ENCODE measurements at regions not wholly inside any gene's neighbourhood (a gene's known extent, or its start where the extent isn't known, plus 50 kb on each side); places are given as distances from the start of the nearest gene placed in this dataset.

DNA sequence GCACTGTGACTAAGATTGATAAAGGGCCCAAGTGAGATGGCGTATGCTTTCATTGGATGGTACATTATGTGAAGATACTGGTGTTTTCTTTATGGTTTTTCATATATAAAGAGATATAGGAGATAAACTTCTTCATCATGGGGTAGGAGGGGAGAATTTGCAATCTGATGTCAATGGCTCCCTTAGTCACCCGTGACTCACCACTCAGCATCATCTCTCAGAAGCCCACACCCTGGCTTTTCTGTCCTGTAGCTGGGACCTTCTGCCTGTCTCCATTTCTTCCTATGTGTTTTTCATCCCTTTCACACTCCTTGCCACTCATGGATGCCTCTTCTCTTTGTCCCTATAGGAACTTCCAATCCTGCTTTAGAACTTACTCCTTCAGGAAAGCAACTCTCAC lies 114.3 kb upstream of the SEMA6D start:
- no peak for DNase-seq

DNA sequence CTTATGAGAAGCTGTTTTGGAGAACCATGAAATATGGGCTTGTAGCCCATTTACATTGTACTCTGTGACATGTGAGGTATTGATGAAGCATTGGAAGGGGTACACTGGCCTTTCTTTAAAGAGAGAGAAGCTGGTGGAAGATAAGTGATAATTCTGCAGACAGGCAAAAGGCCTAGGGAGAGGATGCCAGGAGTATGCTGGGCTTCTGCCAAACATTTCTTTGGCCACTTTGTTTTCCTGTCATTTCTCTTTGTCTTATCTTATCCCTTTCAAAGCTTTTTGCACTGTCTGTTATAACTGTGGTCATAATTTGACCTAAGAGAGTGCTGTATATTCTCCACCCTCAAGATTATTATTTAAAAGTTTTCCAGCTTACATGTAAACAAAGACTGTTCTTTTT lies 109.6 kb upstream of the SEMA6D start:
- no peak for DNase-seq

GRCh38 chr15:47609693-47610092 lies 107.6 kb upstream of the SEMA6D start:
- DNase-seq, result peak; percentile 10 to 71 (median 43)

- DNase-seq, result no peak
Observed at GRCh38 chr15:47610736-47611135, 106.6 kb upstream of the SEMA6D start.

GRCh38 chr15:47614360-47615011 lies 102.8 kb upstream of the SEMA6D start:
- DNase-seq, result no peak

GRCh38 chr15:47616876-47617275 lies 100.4 kb upstream of the SEMA6D start:
- no peak for DNase-seq

DNA sequence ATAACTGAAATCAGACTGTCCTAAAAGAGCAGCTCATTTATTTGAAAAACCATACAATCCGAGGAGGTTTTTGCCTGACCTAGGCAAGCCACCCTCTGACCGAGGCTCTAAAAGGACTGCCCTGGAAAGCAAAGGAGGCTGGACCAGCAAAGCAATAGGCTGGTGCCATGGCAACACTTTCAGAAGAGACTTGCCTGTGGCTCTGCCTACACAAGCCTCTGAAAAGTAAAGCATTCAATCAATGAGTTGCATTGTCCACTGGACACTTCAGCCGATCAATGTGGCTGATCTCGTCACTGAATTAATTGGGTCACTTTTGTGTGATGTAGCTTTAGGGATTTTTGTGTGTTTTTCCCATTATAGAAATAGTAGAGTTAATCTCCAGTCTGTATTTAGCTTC lies 99.1 kb upstream of the SEMA6D start:
- peak in 1 of 3 experiments; percentile 45 for DNase-seq

DNA sequence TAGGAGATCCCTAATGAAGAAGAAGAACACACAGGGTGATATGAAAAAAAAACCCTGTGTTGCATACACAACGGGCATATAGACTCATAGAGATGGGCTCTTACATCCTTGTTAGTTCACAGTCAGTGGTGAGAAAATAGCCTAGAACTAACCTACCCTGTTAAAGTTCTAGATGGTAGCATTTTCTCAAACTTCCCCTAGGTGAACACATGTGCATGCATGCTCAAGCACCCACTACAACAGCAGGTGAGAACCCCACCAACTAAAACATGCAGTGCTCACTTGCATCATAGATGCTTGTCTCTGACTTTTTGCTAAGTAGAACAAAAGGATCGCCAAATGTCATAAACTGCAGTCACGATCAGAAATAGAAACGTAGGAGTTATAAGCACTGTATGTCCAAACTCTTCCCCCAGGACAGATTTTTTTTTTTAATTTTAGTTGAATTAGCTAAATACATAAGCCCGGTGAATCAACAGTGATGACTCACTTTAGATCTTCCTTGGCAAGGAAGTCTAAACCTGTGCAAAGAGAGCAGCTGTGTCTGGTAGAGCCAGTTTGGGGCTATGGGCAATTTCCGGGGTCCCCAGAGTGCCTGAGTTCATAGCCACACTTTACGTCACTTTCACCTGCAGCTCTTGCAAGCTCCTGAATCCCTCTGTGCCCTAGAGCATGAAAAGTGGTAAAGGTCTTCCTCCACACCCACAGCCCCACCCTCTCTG lies 96.2 kb upstream of the SEMA6D start:
- no peak for DNase-seq

DNA sequence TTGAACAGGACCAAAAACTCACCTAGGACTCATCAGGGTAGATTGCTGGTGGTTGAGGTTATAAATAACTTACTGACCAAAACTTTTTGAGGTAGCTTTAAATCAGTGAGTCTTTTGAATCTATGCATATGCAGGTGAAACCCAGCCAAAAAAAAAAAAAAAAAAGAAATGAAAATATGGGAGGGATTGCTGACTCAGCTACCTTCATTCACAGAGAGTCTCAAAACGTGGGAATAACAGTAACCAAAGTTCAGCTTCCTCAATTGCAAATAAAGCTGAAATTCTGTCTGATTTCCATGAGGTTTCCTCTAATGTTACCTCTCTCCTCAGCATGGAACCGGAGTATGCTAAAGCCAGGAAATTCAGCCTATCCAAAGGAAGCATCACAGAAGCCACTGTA lies 95.2 kb upstream of the SEMA6D start:
- no peak for DNase-seq

DNA sequence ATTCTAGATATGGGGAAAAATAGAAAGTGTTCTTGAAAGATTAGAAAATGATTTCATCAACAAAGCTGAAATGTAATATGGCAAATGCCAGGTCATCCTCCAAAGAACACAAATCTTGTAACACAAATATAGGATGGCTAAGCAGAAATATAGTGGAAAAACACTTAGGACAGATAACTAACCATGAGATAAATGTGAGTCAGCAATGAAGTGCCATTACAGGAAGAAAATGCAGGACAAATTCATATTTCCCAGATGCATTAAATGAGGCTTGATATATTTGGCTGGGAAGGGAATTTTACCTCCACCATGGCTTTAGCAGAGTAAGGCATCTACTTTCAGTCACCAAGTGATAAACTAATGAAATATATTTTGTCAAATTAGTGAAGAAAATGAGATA lies 92.8 kb upstream of the SEMA6D start:
- DNase-seq, result no peak

- DNase-seq, result no peak
Observed at GRCh38 chr15:47639042-47639441, 78.3 kb upstream of the SEMA6D start.

GRCh38 chr15:47640079-47640478 lies 77.2 kb upstream of the SEMA6D start:
- DNase-seq, result no peak

- no peak for DNase-seq
Observed at GRCh38 chr15:47640901-47641300, 76.4 kb upstream of the SEMA6D start.

GRCh38 chr15:47644722-47645121 lies 72.6 kb upstream of the SEMA6D start:
- DNase-seq, result no peak

GRCh38 chr15:47650564-47650963 lies 66.7 kb upstream of the SEMA6D start:
- no peak for DNase-seq

DNA sequence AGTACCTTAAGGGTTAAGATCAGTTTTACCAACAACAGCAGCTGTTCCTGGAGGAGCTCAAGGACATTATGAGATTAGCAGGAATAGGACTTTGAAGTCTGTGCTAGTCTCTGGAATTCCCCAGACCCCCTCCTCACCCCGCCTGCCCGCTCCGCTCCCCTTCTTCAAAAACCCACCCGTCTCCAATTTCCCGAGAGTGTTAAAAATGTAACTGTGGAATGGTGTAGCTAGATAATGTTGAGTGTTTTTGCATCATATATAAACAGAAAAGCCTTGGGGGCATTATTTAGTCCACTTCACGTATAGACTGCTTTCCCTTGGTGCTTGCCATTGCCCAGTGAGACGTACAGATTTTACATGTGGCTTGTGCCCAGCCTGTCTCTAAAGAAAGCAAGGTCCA lies 65.0 kb upstream of the SEMA6D start:
- no peak for DNase-seq

DNA sequence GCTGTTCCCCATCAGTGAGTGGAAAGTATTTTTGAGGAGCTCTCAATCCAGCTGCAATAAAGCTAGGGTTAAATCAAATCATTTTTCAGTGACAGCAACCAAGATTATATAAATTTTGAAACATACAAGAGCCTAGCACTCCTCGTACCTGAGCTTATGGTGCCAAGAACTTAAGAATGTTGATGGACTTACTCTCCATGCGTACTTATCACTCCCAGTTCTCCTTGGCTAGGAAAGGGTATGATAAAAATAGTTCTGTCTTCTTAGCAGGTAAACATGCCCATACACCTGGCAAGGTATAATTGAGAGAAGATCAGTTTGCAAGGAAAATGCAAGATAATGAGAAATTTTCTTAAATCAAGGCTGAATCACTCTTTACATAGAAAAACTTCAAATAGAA lies 64.5 kb upstream of the SEMA6D start:
- no peak for DNase-seq

DNA sequence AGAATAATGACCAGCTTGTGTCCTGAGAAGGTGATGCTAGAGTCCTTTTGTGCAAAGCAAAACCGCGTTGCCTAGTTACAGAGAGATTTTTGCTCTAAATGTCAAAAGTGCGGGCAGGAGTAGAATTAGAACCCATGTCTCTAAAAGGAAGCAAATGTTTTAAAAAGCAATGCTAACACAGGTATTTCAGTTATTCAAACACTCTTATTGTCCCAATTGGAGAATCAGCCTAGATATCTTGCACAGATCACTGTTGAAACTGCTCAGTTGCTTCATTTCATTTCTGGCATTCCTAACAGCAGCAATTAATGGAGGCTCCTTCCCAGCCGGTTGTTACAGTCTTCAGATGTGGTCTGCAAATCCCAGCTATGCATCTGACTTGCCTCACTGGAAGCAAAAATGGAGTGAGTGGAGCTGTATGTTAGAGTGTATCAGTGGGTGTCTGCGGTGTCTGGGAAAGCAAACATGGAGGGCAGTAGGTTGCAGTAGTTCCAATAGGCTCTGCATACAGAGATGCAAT lies 55.6 kb upstream of the SEMA6D start:
- DNase-seq, result no peak

DNA sequence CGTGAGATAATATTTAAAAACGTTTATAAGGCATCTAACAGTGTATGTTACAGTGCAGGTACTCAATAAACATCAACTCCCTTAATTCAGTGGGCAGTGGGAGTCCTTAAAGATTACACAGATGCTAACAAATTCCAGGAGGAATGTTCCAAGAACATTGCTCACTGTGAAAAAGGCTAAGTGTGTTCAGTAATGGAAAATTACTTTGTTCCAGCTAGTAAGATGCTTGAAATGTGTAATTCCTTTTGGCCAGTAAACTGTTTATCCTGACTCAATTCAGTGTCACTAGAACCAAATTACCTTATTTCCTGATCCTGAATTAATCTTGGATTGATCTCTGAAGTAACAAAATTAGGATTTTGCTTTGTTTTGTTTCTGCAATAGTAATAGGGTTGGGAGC lies 54.2 kb upstream of the SEMA6D start:
- DNase-seq, result no peak
